GM19397 (cell line): ENCODE measurements at regions not wholly inside any gene's neighbourhood (a gene's known extent, or its start where the extent isn't known, plus 50 kb on each side); places are given as distances from the start of the nearest gene placed in this dataset.

Source experiments
- ATAC-seq: cut with Tn5 transposase; IDR thresholded peaks from one replicate; pipeline ENCODE4 v1.9.1; 2021; ENCODE audit warnings: mild to moderate bottlenecking, moderate library complexity; ENCODE audit not compliant: unreplicated experiment

DNA sequence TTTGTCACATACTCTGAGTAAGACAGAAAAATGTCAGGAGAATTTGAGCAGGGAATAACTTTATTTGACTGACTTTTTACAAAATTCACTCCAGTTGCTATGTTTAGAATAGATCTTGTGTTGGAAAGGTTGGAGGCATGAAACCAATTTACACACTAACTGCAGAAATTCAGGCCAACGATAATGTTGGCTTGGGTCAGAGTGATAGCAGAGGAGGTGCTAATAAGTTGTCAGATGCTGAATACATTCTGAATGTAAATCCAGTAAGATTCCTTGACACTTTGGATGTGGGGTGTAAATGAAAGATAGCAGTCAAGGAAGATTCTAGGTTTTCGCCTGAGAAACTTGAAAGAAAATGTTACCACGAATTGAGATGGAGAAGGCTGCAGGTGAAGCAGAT is 502.5 kb upstream of the GHITM start:
- no peak for ATAC-seq

DNA sequence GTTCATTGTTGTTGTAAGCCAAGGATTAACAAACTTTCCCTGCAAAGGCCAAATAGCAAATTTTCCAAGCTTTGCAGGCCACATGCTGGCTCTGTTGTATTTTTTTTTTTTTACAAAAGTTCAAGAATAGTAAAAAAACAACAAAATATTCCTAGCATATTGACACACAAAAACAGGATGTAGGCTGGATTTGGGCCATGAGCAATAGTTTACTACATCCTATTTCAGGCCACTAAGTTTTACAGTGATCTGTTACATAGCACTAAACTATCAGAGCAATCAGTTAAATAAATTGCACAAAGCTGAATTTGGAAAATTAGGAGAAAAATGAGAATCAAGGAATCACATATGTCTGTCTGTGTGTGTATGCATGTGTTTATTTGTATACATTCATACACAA is 491.8 kb upstream of the GHITM start:
- ATAC-seq, result no peak

DNA sequence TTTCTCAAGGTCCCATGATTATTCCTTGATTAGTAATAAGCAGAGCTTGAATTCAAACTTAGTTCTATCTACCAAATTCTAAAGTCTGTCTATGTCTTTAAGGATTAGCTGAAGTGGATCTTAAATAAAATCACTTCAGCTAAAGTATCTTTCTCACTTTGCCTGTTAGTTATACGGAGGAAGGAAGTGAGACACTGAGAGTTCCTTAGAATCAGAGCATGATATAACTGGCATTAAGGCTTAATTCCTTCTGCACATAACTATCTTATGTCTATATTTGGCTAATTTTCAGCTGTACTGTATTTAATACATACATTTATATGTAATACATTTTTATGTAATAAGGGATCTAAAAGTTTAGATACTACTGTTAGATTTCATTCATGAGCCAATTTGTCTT is 491.1 kb upstream of the GHITM start:
- no peak for ATAC-seq

DNA sequence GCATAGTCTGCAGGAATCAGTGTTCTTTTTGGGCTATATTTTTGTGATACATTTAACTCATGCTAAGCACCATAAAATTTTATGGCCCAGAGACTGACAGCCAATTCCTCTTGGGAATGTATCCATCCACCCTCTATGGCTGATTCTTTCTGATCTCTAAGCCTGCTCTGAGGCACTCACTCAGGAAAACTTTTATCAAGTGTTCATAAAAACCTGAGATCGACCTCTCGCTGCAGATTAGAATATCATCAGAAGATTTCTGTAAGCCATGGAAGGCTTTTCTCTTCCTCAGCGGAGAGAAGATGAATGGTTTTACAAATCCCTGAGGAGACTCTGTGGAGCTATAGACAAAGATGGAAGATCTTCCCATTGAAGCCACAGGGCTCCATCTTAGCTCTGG is 489.8 kb upstream of the GHITM start:
- ATAC-seq, result no peak

DNA sequence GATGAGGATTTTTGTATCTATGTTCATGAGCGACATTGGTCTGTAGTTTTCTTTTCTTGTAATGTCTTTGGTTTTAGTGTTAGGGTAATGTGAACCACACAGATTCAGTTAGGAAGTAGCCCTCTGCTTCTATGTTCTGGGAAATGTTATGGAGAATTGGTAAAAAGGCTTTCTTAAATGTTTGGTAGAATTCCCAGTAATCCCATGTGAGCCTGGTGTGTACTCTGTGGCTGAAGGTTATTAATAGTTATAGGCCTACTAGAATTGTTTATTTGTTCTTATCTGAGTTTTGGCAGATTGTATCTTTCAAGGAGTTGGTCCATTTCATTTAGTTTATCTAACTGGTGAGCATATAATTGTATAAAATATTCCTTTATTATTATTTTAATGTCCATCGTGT is 484.6 kb upstream of the GHITM start:
- ATAC-seq, result no peak

DNA sequence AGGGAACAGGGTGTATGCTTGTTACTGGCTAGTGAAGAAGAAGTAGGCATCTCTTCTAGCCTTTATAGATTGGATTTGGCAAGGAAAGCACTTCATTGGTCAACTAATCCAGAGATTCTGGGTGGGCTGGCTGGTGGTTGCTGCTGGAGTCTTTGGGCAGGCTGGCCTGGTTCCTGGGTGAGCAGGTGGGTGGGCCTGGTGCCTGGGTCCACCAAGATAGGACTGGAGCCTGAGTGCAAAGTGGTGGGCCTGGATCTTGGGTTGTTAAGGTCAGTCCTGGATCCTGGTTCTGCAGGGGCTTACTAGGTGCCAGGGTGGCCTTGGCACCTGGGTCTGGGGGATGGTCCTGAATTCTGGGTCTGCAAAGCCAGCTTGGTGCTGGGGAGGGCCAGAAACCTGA is 482.4 kb upstream of the GHITM start:
- ATAC-seq, result no peak

DNA sequence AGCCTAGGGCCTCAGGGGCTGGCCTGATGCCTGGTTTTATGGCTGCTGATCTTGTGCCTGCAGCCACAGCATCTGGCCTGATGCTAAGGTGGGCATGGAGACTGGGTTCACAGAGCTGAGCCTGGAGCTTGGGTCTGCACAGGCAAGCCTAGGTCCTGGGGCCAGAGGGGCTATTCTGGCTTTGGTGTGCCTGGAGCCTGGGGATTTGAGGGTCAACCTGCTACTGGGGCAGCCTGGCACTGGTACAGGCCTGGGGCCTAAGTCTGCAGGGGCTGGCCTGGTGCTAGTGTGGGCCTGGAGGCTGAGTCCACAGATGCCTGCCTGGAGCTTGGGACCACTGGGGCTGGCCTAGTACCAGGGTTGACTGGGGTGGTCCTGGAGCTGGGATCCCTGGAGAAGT is 481.8 kb upstream of the GHITM start:
- ATAC-seq, result no peak

DNA sequence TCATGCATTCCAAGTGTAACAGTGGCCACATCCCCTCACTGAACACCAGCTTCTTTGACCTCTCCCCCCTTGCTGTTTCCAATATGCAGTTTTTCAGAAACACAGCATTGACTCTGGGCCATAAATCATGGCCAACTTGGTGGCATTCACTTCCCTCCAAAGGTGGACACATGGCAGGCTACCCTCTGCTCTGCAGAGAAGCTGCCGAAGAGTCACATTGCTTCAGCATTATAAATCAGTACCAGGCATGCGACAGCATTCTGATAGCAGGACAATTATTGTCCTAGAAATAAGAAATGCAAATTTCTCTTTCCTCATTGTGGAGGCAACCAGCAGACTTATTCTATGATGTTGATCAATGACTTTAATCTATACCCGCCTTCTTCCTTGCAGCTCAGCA is 475.4 kb upstream of the GHITM start:
- no peak for ATAC-seq

DNA sequence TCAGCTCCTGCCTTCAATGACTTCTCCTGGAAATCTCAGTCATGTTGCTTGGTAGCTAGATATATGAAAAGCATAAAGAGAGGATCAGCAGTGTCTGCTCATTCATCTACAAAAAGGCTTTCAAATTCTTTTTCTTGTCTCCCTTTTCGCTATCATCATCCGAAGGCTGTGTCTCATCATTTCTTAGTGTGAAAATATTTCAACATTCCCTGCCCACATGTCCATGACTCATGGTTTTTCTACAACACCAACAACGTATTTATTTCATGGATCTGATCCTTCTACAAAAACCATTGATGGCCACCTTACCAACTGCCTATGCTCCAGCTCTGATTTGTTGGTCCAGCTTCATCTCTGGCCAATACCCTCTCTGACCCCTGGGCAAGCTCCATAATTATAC is 472.5 kb upstream of the GHITM start:
- ATAC-seq, result no peak

DNA sequence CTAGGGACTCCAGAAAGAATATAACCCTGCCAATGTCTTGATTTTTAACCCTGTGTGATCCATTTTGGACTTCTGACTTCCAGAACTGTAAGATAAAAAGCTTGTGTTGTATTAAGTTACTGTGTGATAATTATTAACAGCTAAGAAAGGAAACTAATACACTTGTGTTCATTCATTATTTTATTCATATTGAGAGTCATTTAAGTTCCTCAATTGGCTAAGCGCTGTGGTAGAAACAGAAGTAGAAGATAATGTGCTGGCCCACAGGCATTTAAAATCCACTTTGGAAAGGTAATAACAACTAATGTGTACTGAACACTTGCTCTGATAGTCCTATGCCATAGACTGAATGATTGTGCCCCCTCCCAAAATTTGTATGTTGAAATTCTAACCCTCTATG is 471.7 kb upstream of the GHITM start:
- ATAC-seq, result no peak

DNA sequence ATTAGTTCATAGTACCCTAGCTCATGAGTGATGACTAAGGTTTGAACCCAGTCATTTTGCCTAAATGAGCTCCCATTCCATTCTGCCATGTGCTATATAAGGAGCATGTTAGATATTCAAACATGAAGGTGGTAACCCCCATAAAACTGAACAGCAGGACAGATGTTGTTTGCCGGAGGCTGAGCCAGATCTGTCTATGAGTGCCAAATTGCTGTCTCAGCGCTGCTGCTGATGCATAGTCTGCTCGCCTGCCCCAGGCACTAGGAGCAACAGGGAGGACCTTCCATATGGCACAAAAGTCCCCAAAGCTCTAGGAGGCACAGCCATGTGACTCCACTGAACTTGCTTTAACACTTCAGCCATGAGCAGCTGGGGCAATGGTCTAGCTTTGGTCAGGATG is 466.0 kb upstream of the GHITM start:
- no peak for ATAC-seq

DNA sequence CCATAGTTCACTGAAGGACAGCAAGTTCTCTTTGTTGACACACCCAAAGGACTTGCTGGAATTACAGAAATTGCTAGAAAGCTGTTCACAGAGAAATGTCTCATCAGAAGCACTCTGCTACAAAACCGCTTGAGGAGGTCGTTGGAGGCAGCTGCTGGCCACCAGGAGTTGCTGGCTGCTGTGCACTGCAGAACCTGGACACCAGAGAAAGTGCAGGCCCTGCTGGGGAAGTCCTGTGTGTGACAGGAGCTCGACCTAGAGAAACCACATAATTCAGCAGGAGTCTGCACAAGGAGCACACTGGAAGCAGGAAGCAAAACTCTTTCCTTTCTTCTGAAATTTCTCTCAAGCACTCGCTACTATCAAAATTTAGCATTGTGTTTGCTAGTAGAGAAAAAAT is 461.5 kb upstream of the GHITM start:
- no peak for ATAC-seq

DNA sequence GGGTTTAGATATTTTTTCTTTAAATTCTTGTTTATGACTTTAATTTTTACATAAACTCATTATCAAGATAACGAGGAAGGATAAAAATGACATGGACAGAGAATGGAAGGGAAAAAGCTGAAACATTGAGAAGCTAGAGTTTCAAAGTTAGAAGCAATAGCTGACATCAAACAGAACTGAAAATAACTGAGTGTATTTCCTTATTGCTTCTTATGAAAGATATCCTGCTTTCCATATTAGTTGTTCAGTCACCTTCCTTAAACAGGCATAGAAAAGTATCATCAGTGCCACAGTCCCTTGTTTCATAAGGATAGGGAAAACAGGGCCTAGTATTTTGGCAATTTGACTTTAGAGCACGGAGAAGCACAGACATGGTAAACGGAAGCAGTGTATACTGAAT is 460.5 kb upstream of the GHITM start:
- no peak for ATAC-seq

DNA sequence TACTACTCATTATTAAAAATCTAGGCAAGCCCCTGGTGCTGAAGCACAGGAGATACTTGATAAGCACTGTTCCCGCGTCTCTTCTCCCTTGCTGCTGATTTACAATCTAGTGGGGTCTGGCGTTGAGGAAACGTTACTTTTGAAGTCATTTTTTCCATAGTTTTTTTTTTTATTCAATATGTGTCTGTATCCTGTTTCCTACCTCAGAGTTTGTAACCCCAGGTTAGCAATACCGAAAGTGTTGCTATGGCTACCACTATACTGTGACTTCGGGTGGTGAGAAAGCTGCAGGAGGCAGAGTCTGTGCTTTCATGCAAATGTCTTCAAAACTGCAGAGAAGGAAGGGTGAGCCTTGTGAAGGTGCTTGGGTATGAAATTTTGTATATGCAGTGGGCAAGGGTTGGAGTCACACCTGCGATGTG is 458.8 kb upstream of the GHITM start:
- ATAC-seq, result peak; percentile 98

DNA sequence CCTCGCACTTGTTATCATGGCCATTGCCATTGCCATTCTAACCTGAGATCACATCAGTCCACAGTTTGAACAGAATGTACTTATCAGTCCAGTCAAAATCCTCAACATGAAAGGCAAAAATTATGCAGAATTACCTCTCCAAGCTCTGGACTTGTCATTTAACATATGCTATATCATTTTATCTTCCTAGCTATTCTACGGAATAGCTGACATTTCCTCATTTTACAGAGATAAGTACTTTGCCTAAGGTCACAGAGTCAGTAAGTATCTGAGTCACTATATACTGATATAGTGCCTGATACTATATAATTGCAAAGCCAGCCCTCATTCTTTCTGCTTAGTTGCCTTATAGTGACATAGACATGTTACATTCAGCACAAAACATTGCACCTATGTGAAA is 456.9 kb upstream of the GHITM start:
- ATAC-seq, result no peak

DNA sequence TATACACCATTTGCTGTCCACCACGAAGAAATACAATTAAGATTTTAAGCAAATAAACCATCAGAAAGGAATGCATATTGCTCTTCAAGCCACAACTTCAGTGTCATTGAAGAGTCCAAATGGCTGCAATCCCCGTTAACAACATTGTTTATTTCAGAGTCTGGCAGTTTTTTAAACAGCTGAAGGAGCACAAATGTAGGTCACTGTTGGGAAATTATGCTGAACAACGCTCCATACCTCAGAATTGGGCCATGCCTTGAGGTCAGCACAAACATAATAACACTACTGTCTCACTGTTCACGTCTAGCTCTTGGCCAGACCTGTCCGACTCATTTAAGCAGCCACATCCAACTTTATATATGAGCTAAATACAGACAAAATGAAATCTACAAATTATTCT is 453.9 kb upstream of the GHITM start:
- no peak for ATAC-seq

DNA sequence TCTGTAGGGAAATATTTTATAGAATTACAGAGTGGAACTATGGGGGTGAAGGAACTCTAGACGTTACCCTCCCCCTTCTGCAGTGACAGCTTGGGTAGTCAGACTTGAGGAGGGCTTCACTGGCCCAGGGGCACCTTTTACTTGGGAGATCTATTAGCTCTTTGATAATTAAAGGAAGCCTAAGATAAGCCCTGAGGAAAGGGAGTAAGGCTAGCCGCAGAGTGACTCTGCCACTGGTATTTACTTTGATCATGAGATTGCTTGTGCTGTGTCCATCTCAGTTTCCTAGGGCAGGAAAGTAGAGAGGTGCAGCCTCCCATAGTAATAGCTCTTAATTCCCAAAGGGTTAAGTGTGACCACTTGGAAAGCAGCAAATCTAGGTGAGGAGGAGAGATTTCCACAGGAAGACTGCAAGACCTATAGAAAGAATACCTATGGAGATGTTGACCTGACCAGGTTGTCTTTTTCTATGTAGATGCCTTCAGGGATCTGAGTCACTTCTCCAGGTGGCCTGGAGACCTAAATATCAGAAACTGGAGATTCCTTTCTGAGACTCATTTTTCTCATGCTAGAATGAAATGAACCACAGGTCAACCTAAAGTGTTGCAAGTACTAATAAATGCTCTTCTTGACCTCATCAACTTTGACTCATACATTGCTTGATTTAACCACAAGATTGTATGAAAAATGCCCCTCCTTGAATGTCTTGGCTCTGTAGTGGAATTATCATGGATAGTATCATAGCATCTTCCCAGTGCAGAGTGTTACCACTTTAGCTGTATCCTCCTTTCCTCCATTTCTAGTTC is 447.3 kb upstream of the GHITM start:
- no peak for ATAC-seq

DNA sequence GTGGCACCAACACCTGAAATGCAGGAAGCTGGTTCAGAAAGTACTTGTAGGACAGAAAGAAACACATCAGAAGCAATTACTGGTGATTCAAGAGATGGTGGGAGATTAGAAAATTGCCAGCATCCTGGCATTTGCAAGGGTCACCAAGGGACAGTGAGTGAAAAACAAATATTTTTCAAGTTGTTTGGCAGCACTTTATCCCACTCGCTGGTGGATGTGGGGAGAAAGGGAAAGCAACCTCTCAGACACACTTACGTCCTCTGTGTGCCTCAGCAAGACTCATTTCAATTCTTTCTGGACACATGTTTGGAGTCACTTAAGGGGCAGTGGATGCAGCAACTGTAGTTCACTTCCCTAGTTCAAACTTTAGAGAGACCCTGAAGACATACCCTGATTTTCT is 440.4 kb upstream of the GHITM start:
- ATAC-seq, result no peak

DNA sequence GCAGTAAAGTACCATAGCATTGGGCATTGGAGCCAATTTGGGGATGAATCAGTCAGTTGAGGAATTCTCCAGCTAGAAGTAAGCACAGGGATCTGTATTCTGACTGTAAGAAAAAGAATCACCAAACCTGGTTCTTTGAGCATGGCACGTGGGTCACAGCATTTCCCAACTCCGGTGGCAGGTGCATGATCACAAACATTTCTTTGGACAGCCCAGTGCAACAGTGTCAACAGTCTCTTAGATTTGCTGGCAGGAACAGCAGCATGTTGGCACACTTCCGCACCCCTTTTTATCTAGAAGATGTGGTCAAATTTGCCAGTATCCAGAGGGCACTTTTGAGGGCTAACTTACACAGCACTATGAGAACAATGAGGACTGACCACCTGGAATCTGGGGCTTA is 437.5 kb upstream of the GHITM start:
- no peak for ATAC-seq

DNA sequence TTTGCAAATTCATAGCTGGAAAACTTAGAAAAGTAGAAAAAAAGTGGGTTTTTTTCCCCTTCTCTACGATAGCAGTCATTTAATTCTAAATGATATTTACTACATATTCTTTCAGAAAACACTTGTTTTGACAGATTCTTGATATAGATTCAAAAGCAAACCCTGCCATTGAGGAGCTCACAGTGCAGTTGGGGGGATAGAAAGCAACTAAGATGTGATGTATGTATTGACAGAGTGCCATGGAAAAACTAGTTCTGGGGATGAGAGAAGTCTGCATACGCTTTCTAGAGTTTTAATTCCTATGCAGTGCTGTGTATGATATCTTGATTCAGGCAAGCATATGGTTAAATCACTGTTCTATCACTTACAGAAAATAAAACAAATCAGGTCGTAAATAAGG is 436.6 kb upstream of the GHITM start:
- no peak for ATAC-seq

DNA sequence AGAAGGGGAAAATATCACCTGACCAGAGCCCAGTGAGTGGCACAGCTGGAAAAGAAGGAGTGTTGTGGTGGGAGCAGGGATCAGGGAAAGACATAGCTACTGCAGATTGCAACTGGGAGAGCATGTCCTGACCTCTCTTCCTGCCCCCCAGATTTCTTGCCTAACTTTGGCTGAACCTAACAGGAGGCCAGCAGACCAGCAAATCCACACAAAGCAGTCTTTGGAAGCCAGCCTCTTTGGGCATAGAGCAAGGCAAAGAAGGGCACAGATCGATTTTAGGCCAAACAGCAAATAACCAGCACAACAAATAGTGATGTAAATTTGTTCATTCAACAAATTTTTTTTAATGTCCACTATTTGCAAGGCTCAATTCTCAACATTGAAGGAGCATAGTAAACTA is 433.2 kb upstream of the GHITM start:
- no peak for ATAC-seq

DNA sequence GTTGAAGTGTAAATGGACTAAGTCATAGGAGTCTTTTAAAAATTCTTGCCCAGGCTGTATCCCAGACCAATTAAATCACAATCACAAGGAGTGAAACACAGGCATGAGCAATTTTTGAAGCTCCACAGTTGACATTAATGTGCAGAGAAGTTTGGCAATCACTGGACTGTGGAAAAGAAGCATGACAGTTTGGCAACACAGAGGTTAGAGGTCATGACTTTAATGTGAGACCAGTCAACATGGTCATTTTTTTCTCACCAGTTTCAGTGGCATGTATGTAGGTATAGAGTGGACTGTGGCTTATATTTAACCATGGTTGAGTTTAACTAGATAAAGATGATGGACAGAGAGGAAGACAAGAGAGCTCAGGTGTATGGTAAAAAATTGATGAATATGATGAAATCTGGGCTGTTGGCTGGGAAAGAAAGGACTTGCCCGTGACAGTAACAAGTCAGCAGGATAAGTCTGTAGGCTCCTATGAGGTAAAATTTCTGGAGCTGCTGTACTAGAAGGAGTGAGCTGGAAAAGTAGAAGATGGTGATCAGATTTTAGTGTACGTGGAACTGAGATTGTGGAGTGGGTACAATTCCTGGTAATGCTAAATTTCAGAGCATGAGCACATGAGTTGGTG is 432.2 kb upstream of the GHITM start:
- ATAC-seq, result no peak

DNA sequence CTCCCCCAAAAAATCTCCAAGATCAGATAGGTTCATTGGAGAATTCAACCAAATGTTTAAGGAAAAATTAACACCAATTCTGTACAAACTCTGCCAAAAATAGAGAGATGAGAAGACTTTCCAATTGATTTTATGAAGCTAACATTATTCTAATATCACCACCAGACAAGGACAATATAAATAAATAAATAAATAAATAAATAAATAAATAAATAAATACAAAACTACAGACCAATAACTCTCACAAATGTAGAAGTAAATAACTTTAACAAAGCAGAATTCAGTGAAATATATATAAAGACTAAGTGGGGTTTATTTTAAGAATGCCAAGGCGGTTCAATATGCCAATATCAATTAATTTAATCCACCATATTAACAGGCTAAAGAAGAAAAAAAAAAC is 425.9 kb upstream of the GHITM start:
- no peak for ATAC-seq
